NCI-H2227 (cell line): ENCODE measurements at regions not wholly inside any gene's neighbourhood (a gene's known extent, or its start where the extent isn't known, plus 50 kb on each side); places are given as distances from the start of the nearest gene placed in this dataset.

ENCODE experiments used
- DNase-seq: peaks from one replicate; lab custom pipeline; 2025; ENCODE audit not compliant: unreplicated experiment; lab: John Stamatoyannopoulos, UW

DNA sequence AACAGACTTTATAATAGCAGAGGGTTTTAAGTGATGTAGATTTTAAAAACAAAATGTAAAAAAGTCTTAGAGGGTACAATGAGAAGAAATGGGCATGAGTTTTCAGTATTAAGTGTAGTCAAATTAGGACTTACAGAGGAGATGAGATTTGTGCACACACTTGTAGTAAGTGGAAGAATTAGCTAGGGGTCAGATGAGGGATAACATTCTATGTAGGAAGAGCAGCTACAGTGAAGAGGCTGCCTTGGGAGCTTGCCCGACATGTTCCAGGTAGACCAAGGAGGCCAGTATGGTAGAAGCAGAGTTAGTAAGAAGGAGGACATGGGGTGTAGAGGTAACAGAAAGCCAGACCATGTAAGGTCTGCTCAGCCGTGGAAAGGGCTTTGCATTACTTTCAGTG lies 189.2 kb upstream of the DSEL start:
- no peak for DNase-seq

DNA sequence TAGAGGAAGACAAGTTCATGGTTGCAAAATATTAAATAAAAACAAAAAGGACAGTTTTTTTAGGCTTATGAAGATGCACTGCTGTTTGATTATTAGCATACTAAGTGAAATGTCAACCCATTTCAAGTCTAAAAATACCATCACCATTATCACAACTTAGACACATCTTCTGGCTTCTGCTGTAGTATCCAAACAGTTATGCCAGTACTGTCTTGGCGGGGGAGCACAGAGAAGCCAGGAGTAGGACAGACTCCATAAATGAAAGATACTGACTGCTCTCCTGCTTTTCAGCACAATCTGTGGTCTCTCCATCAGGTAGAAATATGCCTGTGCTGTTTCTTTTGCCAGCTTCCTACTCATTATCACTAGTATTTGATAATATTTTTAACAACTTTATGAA lies 179.2 kb upstream of the DSEL start:
- DNase-seq: no peak

DNA sequence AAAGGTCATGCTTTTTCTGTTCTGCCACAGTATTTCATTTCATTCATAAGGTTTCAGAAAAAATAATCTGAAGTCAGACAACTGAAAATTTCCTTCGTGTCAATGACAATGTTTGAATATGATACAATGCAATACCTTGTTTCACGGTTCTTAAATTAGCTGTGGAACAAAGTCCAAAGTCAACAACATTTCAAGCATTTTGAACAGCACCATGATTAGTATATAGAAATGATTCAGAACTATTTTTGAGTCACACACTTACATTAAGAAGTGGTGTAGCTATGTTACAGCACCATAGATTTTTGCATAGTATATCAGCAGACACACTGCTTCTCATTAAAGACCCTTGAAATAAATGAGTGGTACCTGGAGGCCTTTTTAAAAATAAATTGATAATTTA lies 178.3 kb upstream of the DSEL start:
- DNase-seq: no peak

DNA sequence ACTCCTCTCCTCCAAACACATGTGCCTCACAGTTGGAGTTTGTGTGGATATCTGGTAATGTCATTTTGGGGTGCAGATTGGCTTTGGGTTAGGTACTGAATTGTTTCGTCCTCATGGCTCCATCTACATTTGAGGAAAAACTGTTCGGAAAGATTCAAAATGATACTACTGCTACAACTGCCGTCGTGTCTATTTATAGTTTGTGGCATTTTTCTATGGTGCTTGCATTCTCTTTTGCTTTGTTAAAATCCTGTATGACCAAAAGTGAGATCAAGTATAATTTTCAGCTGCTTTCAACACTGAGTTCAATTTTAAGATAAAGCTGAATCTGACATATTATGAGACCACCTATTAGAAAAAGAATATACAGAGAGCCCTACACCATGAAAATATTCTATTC lies 176.3 kb upstream of the DSEL start:
- DNase-seq: no peak

DNA sequence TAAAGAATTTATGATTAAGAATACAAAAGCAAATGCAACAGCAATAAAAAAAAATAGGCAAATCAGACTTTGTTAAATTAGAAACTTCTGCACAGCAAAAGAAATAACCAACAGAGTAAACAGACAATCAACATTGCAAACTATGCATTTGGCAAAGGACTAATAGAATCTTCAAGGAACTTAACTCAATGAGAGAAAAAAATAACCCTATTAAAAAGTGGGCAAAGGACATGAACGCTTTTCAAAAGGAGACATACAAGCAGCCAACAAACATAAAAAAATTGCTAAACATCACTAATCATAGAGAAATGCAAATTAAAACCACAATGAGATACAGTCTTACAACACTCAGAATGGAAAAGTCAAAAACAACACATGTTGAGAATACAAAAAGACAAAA lies 166.0 kb upstream of the DSEL start:
- no peak for DNase-seq

DNA sequence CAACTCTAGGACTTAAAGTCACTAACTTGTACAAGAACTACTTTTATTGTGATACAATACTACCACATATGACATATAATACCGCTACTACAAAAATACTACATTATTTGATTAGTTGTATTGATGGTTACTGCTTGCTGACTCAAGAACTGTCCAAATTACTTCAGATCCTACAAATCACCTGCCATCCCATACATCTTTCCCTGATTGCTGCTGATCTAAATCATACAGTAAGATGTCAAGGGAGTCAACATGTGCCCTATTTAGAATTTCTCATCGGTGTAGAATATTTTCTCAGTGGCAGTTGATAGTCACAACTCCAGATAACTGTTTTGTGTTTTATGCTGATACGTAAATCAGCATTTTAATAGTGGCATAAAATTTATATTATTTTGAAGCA lies 161.0 kb upstream of the DSEL start:
- no peak for DNase-seq

DNA sequence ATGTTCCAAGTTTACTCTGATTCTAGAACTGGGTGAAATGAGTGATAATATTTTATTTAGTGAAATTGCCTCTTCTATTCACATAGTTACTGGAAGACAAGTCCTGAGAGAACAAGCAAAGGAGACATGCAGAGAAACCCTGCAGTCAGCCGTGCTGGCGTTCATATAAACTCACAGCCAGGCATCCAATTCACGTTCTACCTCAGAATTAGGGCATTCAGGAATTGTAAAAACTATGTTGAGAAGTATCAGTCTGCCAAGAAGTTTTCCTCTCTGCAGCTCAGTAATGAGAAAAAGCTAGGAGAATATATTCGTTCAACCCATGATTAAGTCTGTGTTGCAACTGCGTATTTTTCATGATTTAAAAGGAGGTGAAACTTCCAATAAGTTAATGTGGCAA lies 156.2 kb upstream of the DSEL start:
- DNase-seq: no peak

DNA sequence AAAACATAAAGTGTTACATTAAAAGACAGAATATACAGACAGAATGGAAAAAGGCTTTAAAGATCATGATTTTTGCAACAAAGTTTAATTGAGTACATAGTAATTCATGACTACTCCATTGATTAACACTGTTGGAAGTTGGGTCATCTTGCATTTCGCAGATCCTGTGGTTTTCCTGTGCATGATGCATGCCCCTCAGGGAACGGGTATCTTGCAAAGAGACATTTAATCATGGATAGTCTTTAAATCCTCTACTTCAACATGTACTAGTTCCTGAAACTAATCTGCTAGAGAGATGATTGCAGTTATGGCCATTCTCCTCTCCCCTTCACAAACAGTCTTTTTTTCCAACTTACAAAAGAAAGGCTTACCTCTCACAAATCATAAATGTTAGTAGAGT lies 155.6 kb upstream of the DSEL start:
- no peak for DNase-seq

DNA sequence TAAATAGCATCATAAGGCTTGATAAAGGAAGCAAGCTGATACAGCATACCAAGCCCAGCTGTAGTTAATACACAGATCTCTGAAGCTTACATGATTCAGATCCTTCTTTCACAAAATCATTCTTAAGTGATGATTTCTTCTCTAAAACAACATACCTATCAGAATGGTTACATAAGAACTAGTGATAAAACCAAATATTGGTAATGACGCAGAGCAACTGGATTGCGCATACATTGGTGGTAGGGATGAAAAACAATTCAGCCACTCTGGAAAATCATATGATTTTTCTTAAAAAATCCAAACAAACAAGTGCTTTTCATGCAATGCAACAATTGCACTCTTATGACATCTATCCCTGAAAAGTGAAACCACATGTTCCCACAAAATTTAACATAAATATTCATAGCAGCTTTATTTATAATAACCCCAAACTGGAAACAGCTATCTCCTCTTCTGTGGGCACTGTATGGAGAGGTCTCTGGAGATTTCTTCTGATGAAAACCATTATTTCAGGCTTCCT lies 153.6 kb upstream of the DSEL start:
- no peak for DNase-seq

DNA sequence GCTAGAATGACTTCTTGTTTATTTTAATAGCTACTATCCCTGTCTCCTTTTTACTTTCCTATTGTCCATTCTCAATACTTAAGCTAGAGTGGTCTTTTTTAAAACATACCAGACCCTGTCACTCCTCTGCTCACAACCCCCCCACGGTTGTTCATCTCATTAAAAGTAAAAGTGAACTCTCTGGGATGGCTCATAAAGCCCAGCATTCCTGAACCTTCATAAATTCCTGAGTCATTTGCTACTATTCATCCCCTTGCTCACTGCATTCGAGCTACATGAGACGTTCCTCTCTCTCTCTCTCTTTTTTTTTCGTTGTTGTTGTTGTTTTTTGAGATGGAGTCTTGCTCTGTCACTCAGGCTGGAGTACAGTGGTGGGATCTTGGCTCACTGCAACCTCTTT lies 148.7 kb upstream of the DSEL start:
- no peak for DNase-seq

DNA sequence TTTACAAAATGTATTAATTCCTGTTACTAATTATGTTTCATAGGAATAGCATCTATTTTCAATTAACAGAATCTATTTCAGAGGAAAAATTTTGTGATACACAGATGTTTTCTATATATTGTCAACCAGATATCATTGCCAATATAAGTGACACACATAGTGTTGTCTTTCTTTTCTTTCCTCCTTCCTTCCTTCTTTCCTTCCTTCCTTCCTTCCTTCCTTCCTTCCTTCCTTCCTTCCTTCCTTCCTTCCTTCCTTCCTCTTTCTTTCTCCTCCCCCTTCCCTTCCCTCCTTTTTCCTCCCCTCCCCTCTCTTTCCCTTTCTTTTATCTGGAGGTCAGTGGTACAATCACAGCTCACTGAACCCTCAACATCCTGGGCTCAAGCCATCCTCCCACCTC lies 146.5 kb upstream of the DSEL start:
- no peak for DNase-seq

DNA sequence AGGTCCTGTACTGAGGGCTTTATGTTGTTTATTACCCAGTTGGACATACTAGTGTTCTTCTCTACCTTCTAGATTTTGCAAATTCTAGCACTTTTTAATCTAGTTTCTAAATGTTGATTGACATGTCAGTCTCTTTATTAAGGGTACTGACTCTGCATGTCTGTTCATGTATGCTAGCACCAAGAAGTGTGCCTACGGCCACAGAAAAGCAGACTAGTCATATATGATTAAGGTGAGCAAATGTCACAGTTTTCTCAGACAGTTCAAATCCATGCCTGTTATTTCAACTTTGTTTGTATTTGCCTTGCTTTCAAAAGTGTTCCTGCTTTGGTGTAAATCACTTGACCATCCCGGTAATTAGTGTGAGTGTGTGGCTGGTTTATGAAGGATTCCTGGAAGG lies 145.0 kb upstream of the DSEL start:
- DNase-seq: no peak

DNA sequence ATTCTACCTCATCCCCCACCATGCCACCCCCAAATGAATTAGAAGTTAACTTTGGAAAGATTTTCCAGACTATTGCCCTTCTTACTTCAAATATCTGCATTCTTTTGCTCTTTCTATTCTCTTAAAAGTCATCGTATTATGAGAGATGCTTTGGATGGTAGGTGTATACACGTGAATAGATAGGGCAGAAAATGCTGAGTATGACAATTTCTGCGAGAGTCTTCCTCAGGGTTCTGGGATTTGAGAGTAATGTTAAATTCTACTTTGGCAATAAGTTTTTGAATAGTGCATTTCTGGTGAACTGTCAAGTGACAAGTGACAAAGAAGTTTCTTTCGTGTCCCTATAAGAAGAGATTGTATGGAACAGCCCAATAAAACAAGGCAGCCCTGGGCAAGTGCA lies 137.6 kb upstream of the DSEL start:
- no peak for DNase-seq

DNA sequence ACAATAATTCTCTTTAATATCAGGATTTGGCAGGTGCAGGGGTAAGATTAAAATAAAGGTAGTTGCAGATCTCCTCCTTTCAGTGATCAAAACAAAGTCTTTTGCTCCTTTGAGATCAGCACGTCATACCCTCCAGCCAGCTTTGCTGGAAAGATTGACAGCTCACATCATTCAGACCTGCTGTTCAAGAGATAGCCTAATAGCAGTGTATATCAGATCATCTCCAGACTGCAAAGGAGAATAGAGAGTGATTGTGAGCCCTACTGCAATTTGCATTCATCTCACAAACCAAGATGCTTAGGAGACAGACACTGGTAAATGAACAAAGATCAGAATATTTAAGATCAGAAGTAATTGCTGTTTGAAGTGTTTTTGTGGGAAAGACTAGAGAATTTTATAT lies 135.8 kb upstream of the DSEL start:
- peak; percentile 57 for DNase-seq

DNA sequence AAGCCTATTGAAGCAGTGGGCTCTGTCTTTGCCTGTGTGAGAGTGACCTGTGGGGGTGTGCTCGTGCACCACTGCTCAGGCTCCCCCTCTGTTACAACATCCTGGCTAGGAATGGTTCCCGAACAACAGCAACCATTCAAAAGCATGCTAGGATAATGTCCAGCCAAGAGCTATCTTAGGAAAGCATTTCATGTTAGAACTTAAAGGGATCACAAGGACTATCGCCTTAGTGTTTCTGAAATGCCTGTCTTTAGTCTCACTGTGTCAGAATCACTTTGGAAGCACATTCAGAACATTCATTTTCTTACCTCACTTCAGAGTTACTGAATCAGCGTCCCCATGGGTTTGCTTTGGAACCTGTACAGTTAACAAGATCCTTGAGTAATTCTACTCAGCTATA lies 134.9 kb upstream of the DSEL start:
- no peak for DNase-seq

DNA sequence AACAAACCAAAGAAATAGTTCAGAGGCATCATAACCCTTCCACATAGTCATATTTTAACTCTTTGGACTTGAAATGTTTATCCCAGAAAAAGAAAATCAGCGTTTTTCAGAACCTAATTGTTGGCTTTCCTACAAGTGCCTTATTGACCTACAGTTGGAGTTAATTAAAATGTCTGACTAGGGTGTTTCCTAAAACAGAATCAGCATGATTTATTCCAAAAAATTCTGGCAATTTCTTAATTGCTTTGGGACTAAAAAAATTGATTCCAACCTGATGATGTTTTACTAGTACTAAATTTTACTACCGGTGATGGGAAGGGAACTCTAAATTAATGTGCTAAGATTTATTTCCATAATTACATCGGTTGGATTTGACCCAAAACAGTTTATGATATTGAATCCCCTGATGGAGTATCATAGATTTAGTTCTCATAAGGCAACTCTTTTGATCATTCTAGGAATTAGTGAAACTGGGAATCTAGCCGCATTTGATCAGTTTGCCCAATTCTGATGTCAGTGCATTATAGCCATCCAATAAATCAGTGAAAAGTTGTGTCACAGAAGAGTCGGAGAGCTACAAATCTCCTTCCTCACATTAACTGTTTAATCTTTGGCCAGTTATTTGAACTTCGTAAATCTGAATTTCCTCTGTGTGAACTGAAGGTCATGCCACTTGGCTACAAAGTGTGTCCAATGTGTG lies 134.3 kb upstream of the DSEL start:
- no peak for DNase-seq

DNA sequence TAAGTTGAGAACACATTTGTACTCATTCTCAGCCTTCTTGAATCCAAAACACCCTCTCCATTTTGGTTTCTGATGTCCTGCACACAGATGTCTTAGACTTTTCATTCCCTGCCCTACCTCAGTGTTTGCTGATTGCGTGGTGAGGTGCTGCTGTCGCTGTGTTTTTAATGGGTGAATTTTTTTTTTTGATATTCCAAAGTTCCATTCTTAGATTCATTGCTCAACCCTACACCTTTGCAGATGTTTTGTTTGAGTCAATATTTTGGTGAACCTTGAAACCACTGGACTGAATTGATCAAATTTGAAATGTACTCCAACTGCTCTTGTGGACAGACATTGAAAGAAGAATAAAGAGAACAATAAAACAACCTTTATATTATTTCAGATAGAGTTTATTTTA lies 130.4 kb upstream of the DSEL start:
- no peak for DNase-seq

DNA sequence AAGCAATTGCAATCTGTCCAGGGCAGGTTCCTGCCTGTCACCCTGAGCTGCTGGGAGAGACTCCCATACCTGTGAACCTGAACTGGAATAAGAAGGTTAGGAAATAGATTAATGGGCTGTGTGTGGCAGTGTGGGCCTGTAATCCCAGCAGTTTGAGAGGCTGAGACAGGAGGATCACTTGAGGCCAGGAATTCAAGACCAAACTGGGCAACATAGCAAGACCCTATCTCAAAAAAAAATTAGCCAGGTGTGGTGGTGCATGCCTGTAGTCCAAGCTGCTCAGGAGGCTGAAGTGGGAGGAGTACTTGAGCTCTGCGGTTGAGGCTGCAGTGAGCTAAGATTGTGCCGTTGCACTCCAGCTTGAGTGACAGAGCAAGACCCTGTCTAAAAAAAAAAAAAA lies 127.7 kb upstream of the DSEL start:
- no peak for DNase-seq

DNA sequence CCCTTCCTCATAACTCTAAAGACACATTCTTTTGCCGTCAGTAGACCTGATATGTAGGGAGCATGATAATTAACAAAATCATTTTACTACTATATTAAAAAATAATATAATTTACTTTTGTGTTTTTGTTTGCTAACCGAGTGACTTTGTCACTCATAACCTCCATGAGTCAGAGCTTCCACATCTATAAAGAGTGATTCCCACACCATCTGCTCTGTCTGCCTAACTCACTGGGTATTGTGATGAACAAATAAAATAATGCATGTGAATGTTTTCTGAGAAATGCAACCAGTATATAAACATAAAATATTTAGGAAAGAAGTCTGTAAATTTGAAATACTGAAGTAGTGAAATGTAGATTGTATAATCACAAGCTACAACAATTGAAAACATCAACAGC lies 123.4 kb upstream of the DSEL start:
- no peak for DNase-seq

DNA sequence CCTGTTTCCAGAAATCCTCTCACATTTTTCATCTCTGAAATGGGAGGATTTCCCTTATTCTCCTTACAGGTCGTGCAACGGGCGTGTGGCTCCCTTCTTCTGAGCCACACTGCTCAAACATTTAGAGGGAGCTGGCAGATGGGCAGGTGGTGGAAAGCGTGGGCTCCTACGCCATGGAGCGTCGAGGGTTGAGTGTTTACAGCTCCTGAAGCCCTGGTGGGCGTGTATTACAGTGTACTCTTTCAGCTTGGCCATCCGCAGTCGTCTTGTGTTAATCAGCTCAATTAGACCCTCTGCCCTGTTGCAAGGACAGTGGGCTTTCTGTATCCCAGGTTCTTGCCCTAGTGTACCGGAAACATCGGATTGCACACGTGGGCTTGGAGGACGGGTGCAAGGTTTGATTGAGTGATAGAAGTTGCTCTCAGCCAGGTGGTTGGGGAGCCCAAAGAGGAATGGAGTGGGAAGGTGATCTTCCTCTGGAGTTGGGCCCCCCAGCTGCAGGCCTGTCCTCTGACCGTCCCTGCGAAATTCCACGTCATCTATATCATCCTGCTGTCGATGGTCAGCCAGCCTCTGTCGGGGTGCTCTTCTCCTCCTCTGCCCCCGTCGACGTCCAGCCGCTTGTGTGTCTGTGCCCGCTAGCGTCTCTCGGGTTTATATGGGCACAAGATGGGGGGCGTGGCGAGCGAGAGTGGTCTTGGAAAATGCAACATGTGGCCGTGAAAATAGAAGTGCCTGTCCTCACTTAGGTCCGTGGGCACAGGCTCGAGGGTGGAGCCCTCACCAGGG lies 120.3 kb upstream of the DSEL start:
- no peak for DNase-seq

DNA sequence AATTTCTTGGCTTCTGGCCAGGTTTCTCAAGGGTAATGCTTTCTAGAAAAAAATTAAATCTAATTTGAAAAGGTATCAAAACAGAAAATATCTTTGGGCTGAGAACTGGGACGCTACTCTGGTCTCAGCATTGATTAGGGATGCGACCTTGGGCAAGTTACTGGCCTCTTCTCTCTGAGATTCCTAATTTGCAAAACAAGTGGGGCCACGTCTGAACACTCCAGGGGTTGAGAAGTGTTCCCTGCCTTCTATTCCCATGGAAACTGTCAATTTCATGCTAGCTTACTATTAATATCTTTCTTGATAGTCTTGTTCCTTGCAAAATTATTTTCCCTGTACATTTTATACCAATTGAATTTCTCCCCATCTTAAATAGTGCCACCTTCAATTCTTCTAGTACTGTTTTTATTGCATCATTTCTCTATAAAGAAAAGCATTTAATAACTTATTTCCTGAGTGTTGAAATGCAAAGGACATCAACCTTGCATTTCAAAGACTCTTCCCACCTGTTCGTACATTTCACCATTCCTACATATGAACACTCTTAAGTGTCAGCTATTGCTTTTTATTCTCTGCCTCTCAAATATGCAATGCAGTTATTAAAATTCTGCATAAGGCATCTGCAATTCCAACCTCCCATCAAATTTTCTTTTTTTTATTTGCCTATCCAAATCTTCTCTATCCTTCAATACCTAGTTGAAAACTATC lies 118.3 kb upstream of the DSEL start:
- peak; percentile 47 for DNase-seq

DNA sequence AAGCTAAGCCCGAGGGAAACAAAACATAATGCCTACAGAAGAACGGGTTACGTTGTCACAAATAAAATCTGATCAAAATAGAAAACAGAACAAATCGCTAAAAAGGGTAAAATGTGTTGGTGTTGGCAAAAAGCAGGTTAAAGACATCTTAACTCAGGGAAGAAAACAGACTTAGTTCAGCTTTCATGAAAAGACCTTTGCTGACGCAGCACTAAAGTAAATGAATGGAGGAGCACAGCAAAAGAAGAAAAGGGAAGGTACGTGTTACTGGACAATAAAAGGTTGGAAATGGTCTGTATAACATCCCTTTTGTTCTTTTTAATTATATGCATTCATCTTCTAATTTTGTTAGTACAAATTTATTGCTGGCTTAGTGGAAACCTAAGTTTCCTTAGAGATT lies 117.4 kb upstream of the DSEL start:
- no peak for DNase-seq
